SIG-M5 (cell line): ENCODE measurements at regions not wholly inside any gene's neighbourhood (a gene's known extent, or its start where the extent isn't known, plus 50 kb on each side); places are given as distances from the start of the nearest gene placed in this dataset.
"Not testable (repeated sequence)": the region's sequence is repeated elsewhere in the genome, so short reads cannot be mapped to it uniquely, and the experiment has no call there.

Source experiments
- DNase-seq: peaks from one replicate; lab custom pipeline; 2025; lab: John Stamatoyannopoulos, UW

DNA sequence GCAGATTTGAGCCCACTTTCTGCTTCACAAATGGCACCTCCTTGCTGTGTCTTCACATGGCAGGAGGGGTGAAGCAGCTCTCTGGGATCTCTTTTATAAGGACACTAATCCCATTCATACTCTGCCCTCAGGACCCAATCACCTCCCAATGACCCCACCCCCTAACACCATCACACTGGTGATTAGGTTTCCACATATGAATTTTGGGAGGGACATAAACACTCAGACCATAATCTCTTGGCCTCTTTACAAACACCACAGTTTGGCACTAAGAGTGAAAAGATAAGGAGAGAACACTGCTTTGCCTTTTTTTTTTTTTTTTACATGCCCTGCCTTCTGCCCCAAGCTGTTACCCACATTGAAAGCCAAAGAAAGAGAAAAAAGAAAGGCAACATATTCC, 166.2 kb upstream of the NFIA start:
- no peak for DNase-seq

DNA sequence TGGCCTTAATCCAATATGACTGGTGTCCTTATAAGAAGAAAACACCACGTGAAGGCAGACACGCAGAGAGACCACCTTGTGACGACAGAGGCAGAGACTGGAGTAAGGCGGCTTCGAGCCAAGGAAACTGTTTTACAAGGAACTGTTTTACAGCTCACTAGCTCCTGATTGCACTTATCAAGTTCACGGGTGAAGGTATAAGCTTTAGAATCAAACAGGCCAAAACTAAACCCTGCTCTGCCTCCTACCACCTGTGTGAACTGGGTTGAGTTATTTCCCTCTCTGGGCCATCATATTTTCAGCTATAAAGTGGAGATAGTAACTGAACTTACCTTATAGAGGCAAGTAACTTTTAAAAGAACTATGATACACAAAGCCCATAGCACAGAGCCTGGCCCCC, 166.9 kb upstream of the NFIA start:
- no peak for DNase-seq

DNA sequence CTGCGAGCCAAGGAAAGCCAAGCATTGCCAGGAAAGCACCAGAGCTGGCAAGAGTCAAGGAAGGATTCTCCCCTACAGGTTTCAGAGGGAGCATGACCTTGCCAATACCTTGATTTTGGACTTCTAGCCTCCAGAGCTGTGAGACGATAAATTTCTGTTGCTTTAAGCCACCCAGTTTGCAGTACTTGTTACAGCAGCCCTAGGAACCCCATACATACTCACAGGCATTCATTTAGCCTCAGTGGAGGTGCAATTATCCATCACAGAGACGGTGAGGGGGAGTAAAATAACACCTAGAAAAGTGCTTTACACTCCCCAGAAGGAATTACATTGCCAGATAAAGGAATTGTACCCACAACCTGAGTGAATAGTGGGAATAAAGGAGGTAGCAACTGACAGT, 167.4 kb upstream of the NFIA start:
- DNase-seq = no peak

DNA sequence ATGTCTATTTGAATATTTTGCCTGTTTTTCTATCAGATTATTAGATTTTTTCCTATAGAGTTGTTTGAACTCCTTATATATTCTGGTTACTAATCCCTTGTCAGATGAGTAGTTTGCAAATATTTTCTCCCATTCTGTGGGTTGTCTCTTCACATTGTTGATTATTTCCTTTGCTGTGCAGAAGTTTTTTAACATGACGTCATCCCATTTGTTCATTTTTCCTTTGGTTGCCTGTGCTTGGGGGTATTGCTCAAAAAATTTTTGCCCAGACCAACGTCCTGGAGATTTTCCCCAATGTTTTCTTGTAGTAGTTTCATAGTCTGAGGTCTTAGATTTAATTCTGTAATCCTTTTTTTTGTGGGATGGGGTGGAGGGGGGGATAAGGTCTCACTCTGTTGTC, 168.7 kb upstream of the NFIA start:
- DNase-seq = not testable (repeated sequence)

DNA sequence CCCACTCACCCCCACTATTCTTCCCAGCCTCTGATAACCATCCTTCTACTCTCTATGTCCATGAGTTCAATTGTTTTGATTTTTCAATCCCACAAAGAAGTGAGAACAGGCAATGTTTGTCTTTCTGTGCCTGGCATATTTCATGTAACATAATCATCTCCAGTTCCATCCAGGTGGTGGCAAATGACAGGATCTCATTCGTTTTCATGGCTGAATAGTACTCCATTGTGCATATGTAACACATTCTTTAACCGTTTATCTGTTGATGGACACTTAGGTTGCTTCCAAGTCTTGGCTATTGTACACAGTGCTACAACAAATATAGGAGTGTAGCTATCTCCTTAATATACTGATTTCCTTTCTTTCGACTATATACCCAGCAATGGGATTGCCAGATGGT, 169.3 kb upstream of the NFIA start:
- no peak for DNase-seq

DNA sequence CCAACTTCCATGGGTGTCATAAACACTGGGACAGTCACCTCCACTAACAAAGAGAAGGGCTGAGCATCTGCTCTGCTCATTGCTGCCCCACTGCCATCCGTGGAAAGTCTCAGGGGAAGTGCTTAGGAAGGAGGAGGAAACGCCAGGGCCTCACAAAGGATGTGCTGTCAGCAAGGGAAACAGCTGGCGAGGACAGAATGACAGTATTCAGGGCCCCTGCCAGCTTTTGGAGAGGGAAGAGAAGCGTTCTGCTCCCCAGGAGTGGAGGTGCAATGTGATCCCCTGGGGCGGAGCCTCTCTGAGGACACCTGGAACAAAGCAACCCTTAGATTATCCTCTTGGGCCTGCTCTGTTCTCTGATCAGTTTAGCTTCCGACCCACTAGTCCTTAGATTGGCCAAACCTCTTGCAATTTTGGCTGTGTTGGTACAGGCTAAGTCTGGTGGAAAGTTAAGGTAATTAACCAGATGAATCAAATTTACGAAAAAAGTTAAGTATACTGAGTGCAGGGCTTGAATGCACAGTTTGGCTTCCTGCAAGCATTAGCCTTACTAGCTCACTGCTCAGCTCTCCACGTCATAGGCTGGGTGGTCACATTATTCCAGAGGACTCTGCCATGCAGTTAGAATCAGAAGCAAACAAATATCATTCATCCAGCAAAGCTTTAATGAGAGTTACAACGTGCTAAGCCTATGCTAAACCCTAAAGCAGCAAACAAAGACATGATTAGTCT, 170.2 kb upstream of the NFIA start:
- DNase-seq = no peak

DNA sequence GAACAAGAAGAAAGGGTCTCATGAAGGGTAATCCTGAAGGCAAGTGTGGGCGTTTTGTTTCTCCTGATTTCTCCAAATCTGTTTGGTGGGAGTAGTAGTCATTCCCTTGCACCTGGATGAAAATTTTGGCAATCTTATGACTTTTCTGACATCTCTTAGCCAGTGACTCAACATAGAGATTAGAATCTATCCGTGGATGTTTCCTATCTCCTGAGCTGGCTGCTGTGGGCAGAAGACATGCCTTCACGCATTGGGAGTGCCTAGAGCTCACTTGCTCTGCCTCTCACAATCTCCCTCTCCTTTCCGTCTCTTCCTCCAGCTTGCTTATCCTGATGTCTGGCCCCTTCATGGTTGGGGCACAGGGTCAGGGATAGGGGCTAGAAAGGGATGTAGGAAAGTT, 174.2 kb upstream of the NFIA start:
- DNase-seq = no peak

DNA sequence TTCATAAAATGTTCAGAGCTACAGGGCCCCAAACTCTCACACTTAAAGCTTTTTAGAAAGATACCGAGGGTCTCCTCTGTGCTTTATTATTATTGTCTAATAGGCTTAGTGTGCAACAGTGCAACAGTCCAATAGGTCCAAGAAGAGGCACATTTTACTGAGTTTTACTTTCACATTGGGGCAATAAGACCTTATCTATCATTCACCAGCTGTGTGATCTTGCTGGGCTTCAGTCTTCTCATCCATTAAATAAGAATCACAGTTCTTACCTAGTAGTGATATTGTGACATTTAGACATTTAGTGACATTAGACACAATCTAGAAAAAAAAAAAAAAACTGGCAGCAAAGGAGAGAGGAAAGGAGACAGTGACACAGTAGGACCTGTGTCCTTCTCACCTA, 175.8 kb upstream of the NFIA start:
- DNase-seq = no peak

DNA sequence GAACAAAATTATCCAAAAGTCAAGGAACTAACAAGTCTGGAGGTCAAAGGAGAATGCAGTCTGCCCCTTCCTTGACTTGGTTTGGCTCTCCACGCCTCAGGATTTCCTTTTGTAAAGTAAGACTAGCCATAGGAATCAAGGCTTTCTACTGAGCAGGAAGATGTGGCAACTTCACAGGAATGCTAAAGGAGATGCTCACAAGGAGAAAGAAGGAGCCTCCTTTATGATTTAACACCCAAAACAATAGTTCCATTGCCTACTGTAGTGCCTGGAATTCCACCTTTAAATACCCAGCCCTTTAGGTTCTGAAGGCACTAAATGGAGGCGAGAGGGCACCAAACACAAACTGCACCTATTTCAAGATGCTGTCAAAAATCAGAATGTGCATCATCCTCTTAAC, 176.3 kb upstream of the NFIA start:
- DNase-seq = no peak

DNA sequence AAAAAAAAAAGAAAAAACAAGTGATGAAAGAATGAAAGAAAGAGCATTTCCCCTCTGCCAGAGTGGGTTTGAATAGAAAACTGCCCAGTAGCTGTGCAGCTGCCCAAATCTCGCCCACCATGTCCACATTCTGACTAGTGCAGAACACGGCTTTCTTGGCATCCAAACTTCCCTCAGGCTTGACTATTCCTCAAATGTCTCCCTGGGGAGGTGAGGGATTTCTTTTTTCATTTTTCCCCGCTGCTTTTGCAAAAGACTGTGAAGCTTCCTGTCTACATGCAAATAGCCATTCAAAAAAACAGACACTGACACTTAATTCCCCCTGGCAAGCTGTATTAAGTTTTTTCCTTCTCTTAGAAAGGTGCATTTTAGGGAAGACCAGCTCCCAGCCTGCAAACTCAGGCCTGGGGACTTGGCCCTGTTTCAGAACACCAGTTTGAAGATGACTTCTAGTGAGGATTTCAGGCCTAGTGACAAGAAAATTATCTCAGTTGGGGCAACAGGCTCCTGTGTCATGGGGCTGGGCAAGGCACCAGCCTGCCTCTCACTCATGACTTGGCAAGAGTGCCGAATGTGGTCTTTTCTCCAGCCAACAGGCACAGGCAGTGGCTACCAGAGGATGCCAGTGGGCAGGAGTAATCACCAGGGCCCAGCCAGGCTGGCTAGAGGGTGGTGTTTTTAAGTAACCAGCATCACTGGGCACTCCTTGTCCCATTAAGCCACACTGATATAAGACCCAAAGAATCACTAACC, 178.1 kb upstream of the NFIA start:
- no peak for DNase-seq

DNA sequence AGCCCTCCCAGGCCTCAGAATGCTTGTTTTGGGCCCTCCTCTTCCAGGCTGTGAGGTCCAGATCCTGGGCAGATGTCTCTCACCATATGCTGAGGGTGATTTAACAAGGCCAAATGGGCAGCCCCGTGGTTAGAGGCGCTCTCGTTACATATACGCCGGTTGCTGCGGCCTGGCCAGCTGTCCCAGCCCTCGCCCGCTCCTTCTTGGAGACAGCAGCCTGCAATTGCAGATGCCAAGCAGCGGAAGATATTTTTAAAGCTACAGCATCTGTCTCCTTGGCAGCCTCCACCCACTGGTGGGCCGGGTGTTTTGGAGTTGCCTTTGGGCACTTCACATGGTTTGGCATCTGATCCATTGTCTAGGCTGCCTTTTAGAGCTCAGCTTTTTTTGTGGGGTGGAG, 178.8 kb upstream of the NFIA start:
- no peak for DNase-seq

DNA sequence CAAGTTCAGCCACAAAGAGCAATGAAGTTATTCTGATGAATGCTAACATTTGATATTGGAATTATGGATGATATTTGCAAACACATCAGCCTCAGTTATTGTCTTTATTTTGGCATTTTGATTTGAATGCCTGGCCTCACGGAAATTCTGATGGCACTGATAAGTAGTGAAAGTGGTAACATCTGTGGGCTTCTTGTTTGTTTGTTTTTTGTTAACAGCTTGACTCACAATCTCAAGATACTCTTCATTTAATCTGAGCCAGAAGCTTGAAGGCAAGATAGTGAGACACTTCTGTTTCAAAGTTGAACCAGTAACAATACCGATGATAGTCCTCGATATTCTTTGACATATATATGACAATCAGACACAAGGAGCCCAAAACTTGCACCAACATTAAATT, 182.9 kb upstream of the NFIA start:
- no peak for DNase-seq

DNA sequence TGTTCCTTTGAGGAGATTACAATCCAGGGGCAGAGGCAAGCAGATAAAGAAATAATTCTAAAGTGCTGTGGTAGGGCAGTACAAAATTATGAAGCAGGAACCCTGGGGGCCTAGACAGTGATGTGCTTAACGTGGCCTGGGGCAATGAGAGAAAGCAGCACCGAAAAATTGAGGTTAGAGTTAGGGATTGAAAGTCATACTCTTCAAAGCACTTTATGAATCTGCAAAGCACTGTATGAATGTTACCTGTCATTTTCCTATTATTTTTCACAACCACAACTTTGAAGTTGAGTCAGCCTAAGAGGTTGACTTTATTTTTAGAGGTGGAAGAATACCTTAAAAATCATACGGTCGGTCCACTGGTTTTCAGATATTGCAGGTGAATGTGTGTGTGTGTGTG, 183.4 kb upstream of the NFIA start:
- DNase-seq = no peak

DNA sequence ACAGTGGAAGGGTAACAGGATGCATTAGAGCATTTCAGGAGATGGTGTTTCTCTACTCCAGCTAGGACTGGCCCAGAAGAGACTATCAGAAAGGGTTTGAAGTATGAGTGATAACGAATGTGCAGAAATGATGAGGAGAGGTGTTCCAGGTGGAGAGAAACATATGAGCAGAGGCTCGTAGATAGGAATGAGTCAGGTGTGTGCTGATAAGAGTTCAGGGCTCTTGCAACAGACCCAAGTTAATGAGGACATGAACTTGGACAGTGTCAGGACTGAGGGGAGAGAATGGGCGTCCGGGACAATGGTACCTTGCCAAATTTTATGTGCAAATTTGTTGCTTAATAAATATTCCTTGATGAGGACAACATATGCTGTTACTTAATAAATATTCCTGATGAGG, 183.9 kb upstream of the NFIA start:
- DNase-seq = no peak

DNA sequence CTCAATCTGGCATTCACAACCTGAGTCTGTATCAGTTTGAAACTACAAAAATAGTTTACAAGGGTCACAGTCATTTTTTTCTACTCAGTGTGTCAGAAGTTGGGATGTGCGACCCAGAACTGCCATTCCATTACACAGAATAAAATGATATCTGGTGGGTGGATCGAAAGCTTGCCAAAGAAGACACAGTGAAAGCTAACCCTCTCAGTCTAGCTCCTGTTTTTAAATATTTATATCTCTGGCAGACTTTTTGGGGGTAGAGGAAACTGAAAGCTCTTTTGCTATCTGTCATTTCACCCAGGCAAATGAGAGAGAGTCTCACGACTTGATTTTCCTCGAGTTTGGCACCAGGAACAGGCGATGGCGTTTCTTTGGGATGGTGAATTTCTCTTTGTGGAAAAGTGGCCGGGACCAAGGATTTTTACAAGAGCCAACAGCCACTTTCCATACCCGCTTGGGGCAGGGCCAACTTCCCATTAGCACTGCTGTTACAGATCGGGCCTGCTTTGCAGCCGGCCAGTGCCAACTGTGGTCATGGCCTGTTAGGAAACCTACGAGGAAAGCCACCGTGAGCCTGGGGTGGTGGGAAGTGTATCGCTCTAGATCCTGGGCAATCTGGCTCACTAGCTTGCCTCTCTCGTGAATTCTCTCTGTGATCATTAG, 185.5 kb upstream of the NFIA start:
- DNase-seq = no peak

DNA sequence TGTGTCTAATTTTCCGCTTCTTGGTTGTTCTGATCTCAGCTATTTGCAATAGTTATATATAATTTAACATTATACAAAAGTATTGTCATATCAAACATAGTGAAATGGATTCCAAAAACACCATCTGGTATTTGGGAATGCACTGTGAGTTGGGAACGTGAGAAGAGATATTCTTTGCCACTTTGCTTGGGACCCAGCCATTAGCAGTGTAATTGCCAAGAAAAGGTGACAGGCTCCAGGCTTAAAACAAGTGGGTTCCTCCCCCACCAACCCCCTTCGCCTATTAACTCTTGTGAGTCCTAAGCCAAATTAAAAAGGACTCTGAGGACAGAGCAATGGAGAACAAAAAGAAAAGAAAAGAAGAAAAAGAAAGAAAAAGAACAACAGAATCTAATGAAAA, 186.7 kb upstream of the NFIA start:
- no peak for DNase-seq

DNA sequence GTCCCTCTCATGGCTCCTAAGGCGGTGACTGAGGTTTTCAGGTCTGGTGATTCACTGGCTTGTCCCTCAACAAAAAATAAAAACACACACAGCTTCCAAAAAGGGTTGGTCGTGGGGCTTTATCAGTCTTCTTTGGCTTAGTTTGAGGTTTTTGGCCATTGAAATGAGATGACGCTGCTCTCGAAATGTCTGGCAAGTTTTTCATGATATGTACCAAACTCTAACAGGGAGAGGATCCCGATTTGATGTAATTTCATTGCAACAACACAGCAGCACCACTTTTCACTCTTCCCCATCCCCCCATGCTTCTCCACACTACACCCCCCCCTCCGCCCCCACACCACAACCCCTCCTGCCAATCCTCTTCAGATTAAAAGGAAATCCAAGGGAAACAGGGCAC, 187.1 kb upstream of the NFIA start:
- no peak for DNase-seq

DNA sequence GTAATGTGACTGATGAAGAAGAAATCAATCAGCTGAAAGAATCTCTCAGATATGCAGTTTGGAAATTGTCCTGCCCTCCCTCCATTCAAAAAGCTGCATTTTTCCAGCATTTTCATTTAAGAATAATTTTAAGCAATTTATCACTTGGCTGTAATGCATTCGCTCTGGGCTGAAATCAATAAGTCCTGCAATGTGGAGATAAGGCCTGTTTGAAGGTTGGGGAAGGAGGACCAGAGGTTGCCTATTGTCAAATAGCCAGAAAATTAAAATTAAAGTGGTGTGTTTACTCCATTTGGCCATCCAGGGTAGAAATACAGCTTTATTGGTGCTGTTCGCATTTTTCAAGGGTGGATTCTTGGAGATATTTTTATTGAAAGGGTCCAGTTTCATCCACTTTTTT, 187.6 kb upstream of the NFIA start:
- no peak for DNase-seq

DNA sequence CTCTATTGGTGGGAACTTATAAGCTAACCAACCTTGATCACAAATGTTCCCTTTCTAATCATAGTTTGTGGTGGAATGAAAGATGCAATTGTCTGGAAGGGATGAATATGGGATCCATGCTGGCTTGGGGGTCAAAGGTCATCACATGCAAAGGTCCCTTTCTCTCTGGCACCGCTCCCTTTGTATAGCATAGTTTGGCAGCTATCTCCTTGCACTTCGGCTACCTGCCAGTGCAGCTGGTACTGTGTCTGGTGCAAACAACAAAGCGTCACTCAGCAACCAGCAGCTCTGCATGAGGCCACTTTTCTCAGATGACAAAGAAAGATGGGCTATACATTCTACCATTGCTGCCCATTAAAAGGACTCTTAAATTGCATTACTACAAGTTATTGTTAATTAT, 188.2 kb upstream of the NFIA start:
- DNase-seq = no peak

DNA sequence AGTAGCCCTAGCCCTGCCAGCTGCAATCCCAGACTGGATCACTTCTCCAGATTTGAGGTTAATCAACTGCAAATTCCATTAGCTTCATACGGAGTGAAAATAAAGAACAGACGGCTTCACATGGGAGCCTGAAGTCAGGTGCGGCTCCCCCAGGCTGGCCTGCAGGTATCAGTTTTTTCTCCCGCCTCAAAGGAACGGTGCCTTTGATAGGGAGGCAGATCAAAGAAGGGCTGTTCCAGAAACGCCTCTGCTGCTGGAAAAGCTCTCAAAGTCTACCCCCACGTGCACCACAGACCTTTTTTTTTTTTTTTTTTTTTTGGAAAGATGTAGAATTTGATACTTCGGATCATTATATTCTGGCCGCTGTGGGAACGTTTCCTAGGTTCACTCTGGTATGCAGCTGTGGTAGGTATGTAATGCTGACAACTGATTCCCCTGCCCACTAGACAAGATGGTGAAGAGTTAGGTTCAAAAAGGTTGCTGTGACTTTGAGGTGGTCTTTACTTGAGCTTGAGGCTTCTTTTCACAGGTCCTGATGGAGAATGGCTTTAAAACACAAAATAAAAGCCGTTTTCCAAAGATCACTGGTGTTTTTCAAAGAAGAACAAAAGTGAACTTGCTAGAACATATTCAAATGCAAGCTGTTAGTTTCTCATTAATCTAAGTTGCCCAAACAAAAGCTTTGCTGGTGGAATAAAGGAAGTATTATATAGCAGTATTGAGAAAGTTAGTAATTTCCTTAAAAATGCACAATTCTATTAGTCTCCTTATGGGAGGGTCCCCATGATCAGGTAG, 189.0 kb upstream of the NFIA start:
- no peak for DNase-seq

DNA sequence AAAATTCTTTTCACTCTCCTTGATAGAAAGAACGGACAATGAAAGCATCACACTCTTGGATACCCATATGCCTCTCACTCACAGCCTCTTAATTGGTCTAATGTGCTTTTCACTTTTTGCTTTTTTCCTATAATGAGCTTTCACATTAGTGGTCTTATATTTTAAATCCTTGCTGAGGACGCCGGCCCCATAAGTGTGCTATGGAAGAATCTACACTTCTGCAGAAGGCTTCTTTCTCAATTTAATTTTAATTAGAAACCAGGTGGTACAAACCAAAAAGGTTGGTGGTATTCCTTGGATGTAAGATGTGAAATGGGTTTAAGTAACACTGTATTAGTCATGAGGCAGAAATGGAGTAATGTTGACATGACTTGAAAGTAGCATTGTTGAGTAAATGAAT, 190.6 kb upstream of the NFIA start:
- no peak for DNase-seq

DNA sequence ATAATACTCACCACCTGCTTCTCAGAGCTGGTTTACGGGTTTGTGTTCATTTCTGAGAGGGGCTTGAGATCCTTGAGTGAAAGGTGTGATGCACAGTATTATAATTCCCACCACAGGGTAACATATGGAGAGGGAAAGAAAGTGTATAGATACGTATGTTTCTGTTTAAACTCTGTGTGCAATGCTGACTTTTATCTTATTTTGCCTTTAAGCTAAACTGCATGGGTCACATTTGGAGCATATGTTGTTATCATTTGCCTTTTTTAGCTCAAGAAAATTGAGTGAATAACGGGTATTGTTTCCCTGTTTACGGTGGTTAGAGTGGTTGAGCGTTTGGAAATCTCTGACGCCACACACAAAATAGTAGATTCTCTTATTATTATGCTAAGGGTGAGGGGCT, 191.1 kb upstream of the NFIA start:
- no peak for DNase-seq

DNA sequence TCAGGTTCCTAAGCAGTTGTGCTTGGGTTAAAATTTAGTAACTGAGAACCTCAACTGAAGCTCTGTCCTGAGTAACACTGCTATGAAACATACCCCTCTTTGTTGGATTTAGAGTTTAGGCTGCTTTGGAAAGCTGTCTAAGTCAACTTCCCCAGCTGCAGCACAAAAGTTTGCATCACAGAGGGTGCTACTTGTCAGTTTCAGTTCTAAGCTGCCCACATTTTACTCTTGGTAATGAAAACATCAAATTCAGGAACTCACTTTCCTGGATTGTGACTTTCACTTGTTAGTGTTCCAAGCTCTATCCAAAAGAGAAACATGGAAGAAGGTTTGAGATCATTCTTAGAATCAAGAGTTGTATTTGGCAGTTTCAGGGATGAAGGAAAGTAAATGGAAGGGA, 191.7 kb upstream of the NFIA start:
- no peak for DNase-seq
